ENCODE measurements at regions not wholly inside any gene's neighbourhood (a gene's known extent, or its start where the extent isn't known, plus 50 kb on each side); places are given as distances from the start of the nearest gene placed in this dataset.

GRCh38 chr11:112776834-112777233, 184.4 kb upstream of the NCAM1 start:
- no peak for DNase-seq (ENCODE audit: low read depth)
- no peak overlapping the region for H3K4me3 ChIP-seq (ENCODE audit: low read length)
- no peak for TF ChIP-seq CTCF (conservative IDR thresholded peaks at IDR 0.05; ENCODE audit: low read length)

- no peak for TF ChIP-seq CTCF (conservative IDR thresholded peaks at IDR 0.05; ENCODE audit: low read length)
- DNase-seq (ENCODE audit: low read depth) = no peak
Observed at GRCh38 chr11:112777283-112777751, 183.9 kb upstream of the NCAM1 start.

GRCh38 chr11:112778091-112778876, 182.9 kb upstream of the NCAM1 start:
- no peak overlapping the region for H3K4me3 ChIP-seq (ENCODE audit: low read length)
- TF ChIP-seq CTCF (conservative IDR thresholded peaks at IDR 0.05; ENCODE audit: low read length) = no peak
- no peak for DNase-seq (ENCODE audit: low read depth)

More at GRCh38 chr11:112777283-112777751, 183.9 kb upstream of the NCAM1 start:
- H3K4me3 ChIP-seq (ENCODE audit: low read length) = no peak overlapping the region

GRCh38 chr11:112778877-112779266, 182.3 kb upstream of the NCAM1 start:
- H3K4me3 ChIP-seq (ENCODE audit: low read length) = no peak overlapping the region
- no peak for TF ChIP-seq CTCF (conservative IDR thresholded peaks at IDR 0.05; ENCODE audit: low read length)
- no peak for DNase-seq (ENCODE audit: low read depth)

- TF ChIP-seq CTCF (conservative IDR thresholded peaks at IDR 0.05; ENCODE audit: low read length) = 0 out of 2 replicates have a peak, but pooled peaks have one; percentile 6
- H3K4me3 ChIP-seq (ENCODE audit: low read length) = no peak overlapping the region
- peak; percentile 53 for DNase-seq (ENCODE audit: low read depth)
Observed at GRCh38 chr11:112780351-112781087, 180.7 kb upstream of the NCAM1 start.

GRCh38 chr11:112783945-112784322, 177.3 kb upstream of the NCAM1 start:
- TF ChIP-seq CTCF (conservative IDR thresholded peaks at IDR 0.05; ENCODE audit: low read length) = no peak; the same call in 1 of the 2 replicates
- H3K4me3 ChIP-seq (ENCODE audit: low read length) = peak overlapping the region; percentile 29; the same call in 1 of the 2 replicates
- peak; percentile 27 for DNase-seq (ENCODE audit: low read depth)

Data from AG10803 (cell line).